DMS153 (cell line): ENCODE measurements at regions not wholly inside any gene's neighbourhood (a gene's known extent, or its start where the extent isn't known, plus 50 kb on each side); places are given as distances from the start of the nearest gene placed in this dataset.
"Not testable (repeated sequence)": the region's sequence is repeated elsewhere in the genome, so short reads cannot be mapped to it uniquely, and the experiment has no call there.

Experiments used
- DNase-seq: peaks from one replicate; lab custom pipeline; 2025; lab: John Stamatoyannopoulos, UW

GRCh38 chr12:113565368-113565767 is 93.7 kb upstream of the LHX5 start:
- DNase-seq, result no peak

DNA sequence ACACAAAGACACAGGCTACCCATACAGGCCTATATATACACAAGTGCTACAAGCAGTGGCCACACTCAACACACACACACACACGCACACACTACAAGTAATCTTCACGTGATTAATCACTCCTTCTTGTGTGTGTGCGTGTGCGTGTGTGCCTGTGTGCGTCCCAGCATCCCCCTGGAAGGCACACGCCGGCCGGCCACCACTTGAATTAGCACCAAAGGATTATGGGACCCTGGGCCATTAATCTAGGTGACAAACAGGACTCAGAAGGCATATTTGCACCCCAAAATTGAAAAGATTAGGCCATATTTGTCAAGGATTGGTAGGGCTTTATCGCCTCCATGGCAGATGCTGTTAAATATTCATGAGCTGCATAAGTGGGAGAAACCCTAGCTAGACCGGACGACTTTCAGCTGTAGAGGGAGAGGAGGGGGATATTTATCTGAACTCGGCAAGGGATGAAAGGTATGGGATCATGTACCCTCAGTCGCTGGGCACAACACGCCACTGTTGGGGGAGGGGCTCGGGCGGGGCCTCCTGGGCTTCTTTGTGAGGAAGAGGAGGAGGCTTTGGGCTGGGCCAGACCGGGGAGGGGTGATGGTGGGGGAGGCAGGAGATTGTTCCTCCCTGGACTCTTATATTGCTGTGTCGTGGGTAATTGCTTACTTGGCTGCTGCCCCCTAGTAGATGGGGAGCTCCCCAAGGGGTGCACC is 89.6 kb upstream of the LHX5 start:
- no peak for DNase-seq

DNA sequence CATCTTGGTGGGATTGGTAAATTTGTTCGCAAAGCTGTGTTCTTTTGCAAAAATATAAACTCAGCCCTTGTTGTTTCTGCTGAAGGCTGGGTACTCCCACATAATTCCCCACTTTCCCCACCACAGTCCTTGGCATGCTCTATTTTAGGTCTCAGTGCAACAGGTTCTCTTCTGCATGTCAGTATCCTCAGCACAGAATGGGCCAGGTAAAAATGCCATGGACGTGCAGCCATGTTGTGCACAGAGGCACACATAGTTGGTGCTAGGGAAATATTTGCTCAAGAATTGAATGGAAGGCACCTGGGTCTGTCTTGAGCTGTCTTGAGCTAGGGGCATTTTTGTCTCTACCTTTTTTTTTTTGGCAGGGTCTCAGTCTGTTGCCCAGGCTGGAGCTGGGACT is 87.8 kb upstream of the LHX5 start:
- no peak for DNase-seq

DNA sequence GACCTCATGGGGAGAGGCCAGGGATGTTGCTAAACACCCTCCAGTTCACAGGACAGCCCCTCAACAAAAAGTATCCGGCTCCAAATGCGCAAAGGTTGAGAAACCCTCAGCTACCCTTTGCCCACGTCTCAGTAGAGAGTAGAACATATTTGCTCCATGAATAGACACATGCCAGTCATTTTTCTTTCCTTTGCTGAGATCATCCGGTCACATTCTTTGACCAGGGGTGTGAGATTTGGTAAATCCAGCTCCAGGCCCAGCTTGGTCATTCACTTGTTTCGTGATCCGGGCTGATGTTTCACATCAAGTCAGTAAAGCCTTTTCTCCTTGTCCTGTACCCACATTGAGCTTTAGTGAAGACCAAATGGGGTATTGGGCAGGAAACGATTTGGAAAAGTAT is 83.6 kb upstream of the LHX5 start:
- DNase-seq, result no peak

DNA sequence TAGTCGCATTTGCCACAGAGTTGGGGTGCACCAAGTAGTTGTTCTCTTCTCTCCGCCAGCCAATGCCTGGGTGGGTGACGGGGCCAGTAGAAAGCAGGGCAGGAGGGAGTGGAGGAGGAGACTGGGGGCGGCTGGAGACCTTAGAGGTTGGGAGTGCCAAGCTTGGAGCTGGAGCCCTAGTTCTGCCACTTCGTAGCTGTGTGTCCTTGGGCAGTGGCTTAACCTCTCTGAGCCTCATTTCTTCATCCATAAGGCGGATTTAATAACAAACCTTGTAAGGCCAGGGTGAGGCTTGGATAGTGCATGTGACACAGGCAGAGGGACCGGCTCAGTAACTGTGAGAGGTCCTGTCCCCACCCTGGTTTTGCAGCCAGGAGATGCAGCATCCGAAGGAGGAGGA is 81.1 kb upstream of the LHX5 start:
- DNase-seq, result no peak

DNA sequence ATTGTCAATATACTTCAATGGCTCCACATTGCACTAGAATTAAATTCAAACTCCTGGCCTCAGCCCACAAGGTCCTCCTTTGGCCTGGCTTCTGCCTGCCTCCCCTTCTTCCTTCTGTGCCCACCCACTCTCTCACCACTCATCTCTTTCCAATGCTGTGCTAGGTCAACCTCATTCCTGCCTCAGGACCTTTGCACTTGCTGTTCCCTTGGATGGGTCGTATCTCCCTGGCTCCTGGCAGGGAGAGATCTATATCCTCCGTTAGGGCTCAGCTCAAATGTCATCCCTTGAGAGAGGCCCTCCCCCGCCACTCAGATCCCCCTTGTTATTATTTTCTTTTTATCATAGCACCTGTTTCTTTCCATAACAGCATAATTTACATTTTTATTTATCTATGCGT is 79.9 kb upstream of the LHX5 start:
- no peak for DNase-seq

DNA sequence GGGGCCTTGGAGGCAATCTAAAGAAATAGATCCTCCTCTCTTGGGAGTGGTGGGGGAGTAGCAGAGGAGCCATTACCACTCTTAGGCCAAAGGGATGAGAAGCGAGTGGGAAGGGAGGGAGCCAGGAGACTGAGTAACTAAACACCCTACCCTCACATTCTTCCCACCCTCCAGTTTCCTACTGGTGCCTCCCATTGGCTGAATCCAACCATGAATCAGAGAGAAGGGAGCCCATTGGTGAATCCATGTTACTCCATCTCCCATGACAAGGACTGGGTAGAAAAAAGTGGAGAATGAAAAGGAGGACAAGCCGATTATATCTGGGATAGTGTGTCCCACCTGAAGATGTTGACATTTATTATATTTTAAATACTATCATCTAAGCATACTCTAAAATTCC is 76.8 kb upstream of the LHX5 start:
- no peak for DNase-seq

DNA sequence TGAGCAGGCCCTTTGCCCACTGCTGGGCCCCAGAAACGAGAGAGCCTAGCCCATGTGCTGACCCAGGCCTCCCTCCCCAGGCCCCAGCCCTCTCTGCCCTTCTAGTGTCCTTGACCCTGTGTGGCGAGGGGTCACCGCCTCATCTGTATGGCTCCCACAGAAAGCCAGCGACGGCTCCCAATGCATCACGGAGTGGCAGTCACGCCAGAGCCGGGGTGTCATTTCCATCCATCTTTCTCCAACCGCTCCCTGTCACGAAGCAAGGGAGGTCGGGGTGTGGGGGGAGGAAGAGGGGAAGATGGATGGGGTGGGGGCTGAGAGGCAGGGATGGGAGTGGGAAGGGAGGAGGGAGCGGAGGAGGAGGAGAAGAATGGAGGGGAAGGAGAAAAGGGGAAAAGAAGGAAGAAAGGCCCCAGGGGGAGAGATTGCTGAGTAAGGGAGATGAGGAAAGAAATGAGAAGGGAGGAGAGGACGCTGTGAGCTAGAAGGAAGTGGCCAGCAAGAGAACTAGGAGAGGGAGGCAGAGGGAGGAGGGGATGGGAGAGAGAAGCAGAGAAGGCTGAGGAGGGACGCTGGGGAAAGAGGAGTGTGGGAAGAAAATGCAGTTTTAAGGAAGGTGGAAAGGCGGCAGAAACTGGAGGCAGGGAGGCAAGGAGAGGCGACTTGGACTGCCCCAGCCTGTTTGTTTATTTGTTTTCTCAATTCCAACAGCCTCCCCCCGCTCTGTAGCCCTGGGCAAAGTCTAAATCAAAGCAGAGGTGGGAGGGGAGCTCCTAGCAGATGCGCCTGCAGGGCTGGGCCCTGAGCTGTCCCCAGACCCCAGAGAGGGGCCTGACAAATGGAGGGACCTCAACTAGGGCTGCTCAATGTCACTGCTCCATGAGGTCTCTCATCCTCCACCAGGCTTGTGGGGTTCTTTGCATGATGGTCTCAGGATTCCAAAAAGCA is 75.5 kb upstream of the LHX5 start:
- DNase-seq, result no peak

GRCh38 chr12:113537751-113538087 is 66.0 kb upstream of the LHX5 start:
- DNase-seq, result no peak

- DNase-seq, result no peak
Measured at GRCh38 chr12:113537046-113537750, 65.5 kb upstream of the LHX5 start.

- no peak for DNase-seq
Measured at GRCh38 chr12:113535100-113535499, 63.4 kb upstream of the LHX5 start.

DNA sequence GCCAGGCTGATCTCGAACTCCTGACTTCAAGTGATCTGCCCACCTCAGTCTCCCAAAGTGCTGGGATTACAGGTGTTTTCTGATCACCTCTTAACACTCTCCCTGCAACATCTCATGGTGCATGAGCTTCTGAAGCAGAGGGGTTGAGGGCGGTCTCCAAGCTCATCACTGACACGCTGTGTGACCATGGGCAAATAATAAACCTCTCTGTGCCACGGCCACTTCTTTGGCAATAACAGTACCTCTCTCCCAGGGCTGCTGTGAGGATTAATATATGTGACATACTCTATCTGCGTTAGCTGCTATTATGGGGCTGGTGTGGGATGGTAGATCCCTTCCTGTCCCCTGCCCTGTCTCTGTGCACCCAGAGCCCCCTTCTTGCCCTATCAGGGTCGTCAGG is 62.9 kb upstream of the LHX5 start:
- no peak for DNase-seq

- DNase-seq, result no peak
Measured at GRCh38 chr12:113533842-113534375, 62.2 kb upstream of the LHX5 start.

DNA sequence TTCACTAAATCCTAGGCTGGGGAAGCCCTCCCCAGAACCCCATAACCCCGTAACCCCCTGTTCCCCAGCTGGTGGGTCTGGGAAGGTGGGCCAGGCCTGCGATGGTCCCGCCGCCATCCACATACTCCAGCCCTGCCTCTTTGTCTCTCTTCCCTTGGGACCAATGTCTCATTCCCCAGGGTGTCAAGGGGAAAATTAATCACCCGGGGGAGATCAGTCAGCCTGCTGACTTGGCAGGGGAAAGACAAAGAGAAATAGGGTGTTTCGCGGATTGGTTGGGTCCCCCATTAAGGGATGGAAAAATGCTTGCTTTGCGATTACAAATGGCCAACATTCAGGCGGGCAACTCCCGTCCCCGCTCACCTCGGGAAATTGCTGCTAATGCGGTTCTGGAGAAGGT is 60.6 kb upstream of the LHX5 start:
- no peak for DNase-seq

DNA sequence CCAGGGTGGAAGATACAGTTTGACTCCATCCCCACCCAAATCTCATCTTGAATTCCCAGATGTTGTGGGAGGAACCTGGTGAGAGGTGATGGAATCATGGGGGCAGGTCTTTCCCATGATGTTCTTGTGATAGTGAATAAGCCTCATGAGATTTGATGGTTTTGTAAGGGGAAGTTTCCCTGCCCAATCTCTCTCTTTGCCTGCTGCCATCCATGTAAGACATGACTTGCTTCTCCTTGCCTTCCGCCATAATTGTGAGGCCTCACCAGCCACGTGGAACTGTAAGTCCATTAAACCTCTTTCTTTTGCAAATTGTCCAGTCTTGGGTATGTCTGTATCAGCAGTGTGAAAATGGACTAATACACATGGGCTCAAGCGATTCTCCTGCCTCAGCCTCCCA is 59.4 kb upstream of the LHX5 start:
- DNase-seq, result not testable (repeated sequence)

DNA sequence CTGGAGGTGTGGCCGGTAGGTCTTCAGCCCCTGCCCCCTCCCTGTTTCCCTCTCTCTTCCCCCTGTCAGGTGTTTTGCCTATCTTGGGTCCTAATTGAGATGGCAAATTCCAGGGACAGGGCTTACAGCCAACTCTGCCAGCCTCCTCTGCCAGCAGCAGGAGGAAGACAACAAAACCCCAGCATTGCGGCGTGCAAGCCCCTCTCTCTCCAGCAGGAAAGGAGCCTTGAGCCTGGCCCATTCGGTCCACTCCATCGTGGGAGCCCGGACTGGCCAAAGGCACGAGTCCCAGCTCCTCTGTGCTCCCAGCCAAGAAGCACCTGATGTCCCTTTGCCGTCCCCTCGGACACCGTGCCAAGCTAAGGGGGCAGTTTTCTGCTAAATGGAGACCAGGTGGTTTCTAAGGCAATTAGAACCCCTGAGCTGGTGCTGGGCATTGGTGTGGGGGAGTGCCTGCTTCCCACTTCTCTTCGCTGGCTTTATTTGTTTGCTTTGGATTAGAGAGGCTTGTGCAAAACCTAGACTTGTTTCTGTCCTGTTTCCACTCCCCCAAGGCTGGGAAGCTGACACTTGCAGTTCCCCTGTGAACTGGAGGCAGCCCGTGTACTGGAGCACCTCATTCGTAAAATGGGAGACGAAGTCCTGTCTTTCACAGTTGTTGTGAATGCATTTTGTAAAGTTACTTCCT is 57.1 kb upstream of the LHX5 start:
- DNase-seq, result no peak

GRCh38 chr12:113525066-113525465 is 53.4 kb upstream of the LHX5 start:
- DNase-seq, result no peak

- DNase-seq, result no peak
Measured at GRCh38 chr12:113524495-113524894, 52.8 kb upstream of the LHX5 start.

GRCh38 chr12:113521708-113522107 is 50.0 kb upstream of the LHX5 start:
- no peak for DNase-seq
